Esophagus muscularis mucosa (tissue), 3 donors: ENCODE measurements at regions not wholly inside any gene's neighbourhood (a gene's known extent, or its start where the extent isn't known, plus 50 kb on each side); places are given as distances from the start of the nearest gene placed in this dataset.

Experiments
- POLR2A ChIP-seq: fragments of 450-650 bp; IDR thresholded peaks from one replicate; pipeline ENCODE4 v1.6.1; 2017; ENCODE audit warnings: antibody characterized with exemption, moderate library complexity, mild to moderate bottlenecking, low read depth
- POLR2AphosphoS5 ChIP-seq, 2 donors: sonication (generic); formaldehyde crosslinking; IDR thresholded peaks; one replicate each; pipeline ENCODE4 v1.6.1; 2017; ENCODE audit warnings: antibody characterized with exemption in 2 of 2
- TF ChIP-seq, protein P1 (sequence below), 3 experiments: fragments of 200-600 bp in 2 of 3; fragments of 450-650 bp in 1 of 3; sonication (generic) in 2 of 3; IDR thresholded peaks; one replicate each; pipeline ENCODE4 v1.5.1; 2017 to 2019; ENCODE audit warnings: antibody characterized with exemption in 3 of 3, mild to moderate bottlenecking in 2 of 3, moderate library complexity in 1 of 3

DNA sequence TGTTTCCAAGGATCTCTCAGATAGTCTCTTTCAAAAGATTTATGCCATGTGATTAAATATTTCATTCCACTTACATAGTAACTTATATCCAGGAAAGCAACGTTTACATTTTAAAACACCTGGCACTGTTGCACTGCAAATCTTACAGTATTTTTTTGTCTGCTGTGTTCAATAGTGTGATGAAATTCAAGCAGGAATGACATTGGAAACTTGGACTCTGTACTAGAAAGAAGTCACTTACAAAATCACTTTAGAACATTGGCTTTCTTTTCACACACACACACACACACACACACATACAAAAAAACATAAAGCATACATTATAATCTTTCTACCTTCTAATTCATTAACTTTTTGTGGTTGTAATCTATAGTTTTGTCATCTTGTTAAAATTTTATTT lies 66.2 kb upstream of the USP15 start:
- TF ChIP-seq, protein P1, sequence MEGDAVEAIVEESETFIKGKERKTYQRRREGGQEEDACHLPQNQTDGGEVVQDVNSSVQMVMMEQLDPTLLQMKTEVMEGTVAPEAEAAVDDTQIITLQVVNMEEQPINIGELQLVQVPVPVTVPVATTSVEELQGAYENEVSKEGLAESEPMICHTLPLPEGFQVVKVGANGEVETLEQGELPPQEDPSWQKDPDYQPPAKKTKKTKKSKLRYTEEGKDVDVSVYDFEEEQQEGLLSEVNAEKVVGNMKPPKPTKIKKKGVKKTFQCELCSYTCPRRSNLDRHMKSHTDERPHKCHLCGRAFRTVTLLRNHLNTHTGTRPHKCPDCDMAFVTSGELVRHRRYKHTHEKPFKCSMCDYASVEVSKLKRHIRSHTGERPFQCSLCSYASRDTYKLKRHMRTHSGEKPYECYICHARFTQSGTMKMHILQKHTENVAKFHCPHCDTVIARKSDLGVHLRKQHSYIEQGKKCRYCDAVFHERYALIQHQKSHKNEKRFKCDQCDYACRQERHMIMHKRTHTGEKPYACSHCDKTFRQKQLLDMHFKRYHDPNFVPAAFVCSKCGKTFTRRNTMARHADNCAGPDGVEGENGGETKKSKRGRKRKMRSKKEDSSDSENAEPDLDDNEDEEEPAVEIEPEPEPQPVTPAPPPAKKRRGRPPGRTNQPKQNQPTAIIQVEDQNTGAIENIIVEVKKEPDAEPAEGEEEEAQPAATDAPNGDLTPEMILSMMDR (IDR thresholded peaks at IDR 0.05), result no peak
- TF ChIP-seq POLR2AphosphoS5 (IDR thresholded peaks at IDR 0.05) (no peak), POLR2A (no peak)
